ENCODE measurements at regions not wholly inside any gene's neighbourhood (a gene's known extent, or its start where the extent isn't known, plus 50 kb on each side); places are given as distances from the start of the nearest gene placed in this dataset.

GRCh38 chr10:111967116-111967515, 216.4 kb downstream of the GPAM start:
- Histone ChIP-seq H3K27me3 (ENCODE audit: control insufficient read depth, insufficient read depth, low read length) (no peaks in the 10 kb centered on the region), H3K4me3 (ENCODE audit: insufficient read depth, low read depth, low read length) (no peak overlapping the region), H4K8ac (ENCODE audit: low read depth in 2 of 2, low read length in 2 of 2) (no peak overlapping the region), H3K79me1 (ENCODE audit: low read depth in 1 of 2, low read length in 2 of 2) (no peaks in the 10 kb centered on the region), H2BK120ac (ENCODE audit: low read depth, low read length) (no peak overlapping the region), H3K14ac (replicated peaks; ENCODE audit: low read depth, low read length) (no peak overlapping the region), H2BK5ac (ENCODE audit: low read depth, low read length, poor library complexity, severe bottlenecking) (no peak overlapping the region), H2BK15ac (ENCODE audit: low read depth, low read length) (no peak overlapping the region), H3K18ac (ENCODE audit: low read depth, low read length) (no peak overlapping the region), H2AFZ (replicated peaks; ENCODE audit: low read length, poor library complexity) (no peak overlapping the region), H3K56ac (ENCODE audit: extremely low read depth, insufficient read depth, low read length) (no peak overlapping the region), H3K4me2 (ENCODE audit: low read depth, low read length) (no peak overlapping the region), H2BK20ac (ENCODE audit: low read depth, low read length) (no peak overlapping the region), H2AK5ac (ENCODE audit: low read depth, low read length) (no peak overlapping the region), H3K9me1 (ENCODE audit: insufficient read depth, low read length) (no peaks in the 10 kb centered on the region), H2AK9ac (replicated peaks; ENCODE audit: low read depth, low read length, poor library complexity) (no peak overlapping the region), H3K36me3 (ENCODE audit: control insufficient read depth, insufficient read depth, low read length) (no peaks in the 10 kb centered on the region), H3K27ac (ENCODE audit: insufficient read depth, low read length) (no peak overlapping the region), H4K91ac (ENCODE audit: insufficient read depth, low read depth, low read length) (no peak overlapping the region), H4K20me1 (ENCODE audit: insufficient read depth, low read length) (no peaks in the 10 kb centered on the region), H4K5ac (ENCODE audit: low read depth, low read length) (no peak overlapping the region), H3K4ac (ENCODE audit: low read depth, low read length) (no peak overlapping the region), H3K9ac (ENCODE audit: low read depth, low read length) (no peak overlapping the region), H3K4me1 (ENCODE audit: control insufficient read depth, insufficient read depth, low read length) (no peaks in the 10 kb centered on the region), H3K23ac (ENCODE audit: low read depth, low read length) (no peak overlapping the region), H3K9me3 (ENCODE audit: control insufficient read depth, insufficient read depth, low read length) (peaks cover 15% of the 10 kb centered on the region)
- ATAC-seq (ENCODE audit: low read depth) (no peak), DNase-seq (no peak)
- ChIA-PET CTCF (no interaction called here), POLR2A (ENCODE audit: unreplicated experiment) (no interaction called here)
- in situ Hi-C loops (cut with MboI; ENCODE audit: low sequenced_read_pairs): no loop called here
- no TSS peak for BruUV-seq (replicated peaks)
- WGBS, 2 experiments (ENCODE audit: extremely low coverage in 2 of 2, insufficient read length in 1 of 2): no CpG with 5 or more reads among the region's 1 CpG
- intact Hi-C loops (cut with micrococcal nuclease): no loop called here
- dilution Hi-C loops (cut with HindIII; ENCODE audit: low sequenced_read_pairs, unreplicated experiment): no loop called here
- no peak for TF ChIP-seq MXI1 (IDR thresholded peaks at IDR 0.05; ENCODE audit: borderline replicate concordance, low read depth, low read length)
- no peak for TF ChIP-seq ELK1 (IDR thresholded peaks at IDR 0.05; ENCODE audit: borderline replicate concordance, low read depth, low read length)
- no peak for TF ChIP-seq SMC3 (IDR thresholded peaks at IDR 0.05; ENCODE audit: low read depth, low read length)
- no peak for TF ChIP-seq FOS (IDR thresholded peaks at IDR 0.05; ENCODE audit: low read depth, low read length)
- TF ChIP-seq CEBPB (IDR thresholded peaks at IDR 0.05; ENCODE audit: low read depth, low read length): no peak
- no peak for TF ChIP-seq USF2 (IDR thresholded peaks at IDR 0.05; ENCODE audit: low read depth, low read length)
- no peak for TF ChIP-seq MAZ (IDR thresholded peaks at IDR 0.05; ENCODE audit: borderline replicate concordance, low read depth, low read length)
- no peak for TF ChIP-seq BHLHE40 (IDR thresholded peaks at IDR 0.05; ENCODE audit: low read depth, low read length)
- TF ChIP-seq NFE2L2 (IDR thresholded peaks at IDR 0.05; ENCODE audit: low read depth, low read length): no peak
- TF ChIP-seq CTCF (conservative IDR thresholded peaks at IDR 0.05; ENCODE audit: low read depth, low read length): no peak
- TF ChIP-seq POLR2A (IDR thresholded peaks at IDR 0.05; ENCODE audit: low read depth, low read length): no peak
- no peak for TF ChIP-seq MAFK (IDR thresholded peaks at IDR 0.05; ENCODE audit: low read depth, low read length)
- no peak for TF ChIP-seq RAD21 (IDR thresholded peaks at IDR 0.05; ENCODE audit: low read length)
- TF ChIP-seq RCOR1 (IDR thresholded peaks at IDR 0.05; ENCODE audit: insufficient replicate concordance, low read length): no peak
- no peak for TF ChIP-seq RFX5 (IDR thresholded peaks at IDR 0.05; ENCODE audit: low read depth, low read length)
- no peak for TF ChIP-seq CHD1 (IDR thresholded peaks at IDR 0.05; ENCODE audit: low read depth, low read length)
